ENCODE measurements at regions not wholly inside any gene's neighbourhood (a gene's known extent, or its start where the extent isn't known, plus 50 kb on each side); places are given as distances from the start of the nearest gene placed in this dataset.

GRCh38 chr6:40924839-40925238 lies 114.2 kb downstream of the UNC5CL start:
- H2AFZ ChIP-seq (ENCODE audit: low read length) = no peak overlapping the region
- no peaks in the 10 kb centered on the region for H3K9me2 ChIP-seq (ENCODE audit: low read depth, low read length)
- no peak overlapping the region for H3K27ac ChIP-seq (ENCODE audit: low read depth, low read length, poor library complexity, severe bottlenecking)

GRCh38 chr6:40923880-40924279 lies 115.1 kb downstream of the UNC5CL start:
- Histone ChIP-seq H3K9ac (ENCODE audit: low read length) (no peak overlapping the region), H3K9me3 (ENCODE audit: low read length) (no peaks in the 10 kb centered on the region), H3F3A (ENCODE audit: insufficient read depth, low read length) (no peaks in the 10 kb centered on the region), H2AFZ (ENCODE audit: low read length) (no peak overlapping the region), H3K4me3 (ENCODE audit: low read depth, low read length, poor library complexity, severe bottlenecking) (no peak overlapping the region), H3K27ac (ENCODE audit: low read depth, low read length, poor library complexity, severe bottlenecking) (no peak overlapping the region), H3K4me2 (ENCODE audit: low read length) (no peak overlapping the region), H3K4me1 (ENCODE audit: insufficient read depth, low read length, severe bottlenecking) (no peaks in the 10 kb centered on the region), H3K79me2 (ENCODE audit: insufficient read depth, low read length) (no peaks in the 10 kb centered on the region), H4K20me1 (ENCODE audit: insufficient read depth, low read length) (no peaks in the 10 kb centered on the region), H3K9me2 (ENCODE audit: low read depth, low read length) (no peaks in the 10 kb centered on the region), H3K27me3 (ENCODE audit: insufficient read depth, low read length) (no peaks in the 10 kb centered on the region), H3K36me3 (ENCODE audit: insufficient read depth, low read length) (no peaks in the 10 kb centered on the region)
- TF ChIP-seq CTCF (IDR thresholded peaks at IDR 0.05; ENCODE audit: low read length) (no peak), EZH2 (IDR thresholded peaks at IDR 0.05; ENCODE audit: borderline replicate concordance, low read length) (no peak)

More at GRCh38 chr6:40924839-40925238, 114.2 kb downstream of the UNC5CL start:
- H3K4me2 ChIP-seq (ENCODE audit: low read length) = no peak overlapping the region
- no peaks in the 10 kb centered on the region for H3K9me3 ChIP-seq (ENCODE audit: low read length)
- no peaks in the 10 kb centered on the region for H3K79me2 ChIP-seq (ENCODE audit: insufficient read depth, low read length)
- no peaks in the 10 kb centered on the region for H3K27me3 ChIP-seq (ENCODE audit: insufficient read depth, low read length)
- H3K9ac ChIP-seq (ENCODE audit: low read length) = no peak overlapping the region
- no peaks in the 10 kb centered on the region for H4K20me1 ChIP-seq (ENCODE audit: insufficient read depth, low read length)
- H3K4me1 ChIP-seq (ENCODE audit: insufficient read depth, low read length, severe bottlenecking) = no peaks in the 10 kb centered on the region
- no peaks in the 10 kb centered on the region for H3F3A ChIP-seq (ENCODE audit: insufficient read depth, low read length)
- no peaks in the 10 kb centered on the region for H3K36me3 ChIP-seq (ENCODE audit: insufficient read depth, low read length)
- H3K4me3 ChIP-seq (ENCODE audit: low read depth, low read length, poor library complexity, severe bottlenecking) = no peak overlapping the region
- TF ChIP-seq CTCF (IDR thresholded peaks at IDR 0.05; ENCODE audit: low read length) (no peak), EZH2 (IDR thresholded peaks at IDR 0.05; ENCODE audit: borderline replicate concordance, low read length) (no peak)

- Histone ChIP-seq H3K4me3 (ENCODE audit: low read depth, low read length, poor library complexity, severe bottlenecking) (no peak overlapping the region), H3K4me2 (ENCODE audit: low read length) (no peak overlapping the region)
Observed at GRCh38 chr6:40923326-40923725, 115.7 kb downstream of the UNC5CL start.

More at GRCh38 chr6:40923326-40923725, 115.7 kb downstream of the UNC5CL start:
- Histone ChIP-seq H3F3A (ENCODE audit: insufficient read depth, low read length) (no peaks in the 10 kb centered on the region), H3K27me3 (ENCODE audit: insufficient read depth, low read length) (no peaks in the 10 kb centered on the region), H3K9ac (ENCODE audit: low read length) (no peak overlapping the region), H3K9me2 (ENCODE audit: low read depth, low read length) (no peaks in the 10 kb centered on the region), H3K79me2 (ENCODE audit: insufficient read depth, low read length) (no peaks in the 10 kb centered on the region), H4K20me1 (ENCODE audit: insufficient read depth, low read length) (no peaks in the 10 kb centered on the region), H3K9me3 (ENCODE audit: low read length) (no peaks in the 10 kb centered on the region), H3K4me1 (ENCODE audit: insufficient read depth, low read length, severe bottlenecking) (no peaks in the 10 kb centered on the region), H3K36me3 (ENCODE audit: insufficient read depth, low read length) (no peaks in the 10 kb centered on the region), H2AFZ (ENCODE audit: low read length) (no peak overlapping the region), H3K27ac (ENCODE audit: low read depth, low read length, poor library complexity, severe bottlenecking) (no peak overlapping the region)
- no peak for TF ChIP-seq CTCF (IDR thresholded peaks at IDR 0.05; ENCODE audit: low read length)
- TF ChIP-seq EZH2 (IDR thresholded peaks at IDR 0.05; ENCODE audit: borderline replicate concordance, low read length) = no peak
